DND-41 (cell line): ENCODE measurements at regions not wholly inside any gene's neighbourhood (a gene's known extent, or its start where the extent isn't known, plus 50 kb on each side); places are given as distances from the start of the nearest gene placed in this dataset.

Source experiments
- CTCF ChIP-seq: IDR thresholded peaks from 2 replicates; pipeline ENCODE4 v1.5.1; 2012; ENCODE audit warnings: borderline replicate concordance, low read length, moderate library complexity, mild to moderate bottlenecking; ENCODE audit not compliant: poor library complexity, severe bottlenecking; ENCODE audit errors: extremely low read depth
- EZH2 ChIP-seq: IDR thresholded peaks from 3 replicates; pipeline ENCODE4 v1.6.1; 2012; ENCODE audit warnings: borderline replicate concordance, low read depth, mild to moderate bottlenecking, moderate library complexity, low read length, inconsistent platforms; ENCODE audit not compliant: severe bottlenecking

- TF ChIP-seq EZH2 = no peak
- TF ChIP-seq CTCF = peak; percentile 92
Measured at GRCh38 chr5:4868140-4868735, 271.9 kb upstream of the ADAMTS16 start.
